Neural cell (in vitro differentiated cells): ENCODE measurements at regions not wholly inside any gene's neighbourhood (a gene's known extent, or its start where the extent isn't known, plus 50 kb on each side); places are given as distances from the start of the nearest gene placed in this dataset.

ENCODE experiments used
- H2AFZ ChIP-seq: fragments of 200-600, 300-800 bp; sonication (generic), shearing (Covaris generic); 2 replicates; pipeline ENCODE4 v1.6.0; 2014; ENCODE audit warnings: low read depth, mild to moderate bottlenecking, antibody characterized with exemption, low read length, moderate library complexity
- H3F3A ChIP-seq: fragments of 200-600 bp; shearing (Covaris generic); 2 replicates; pipeline ENCODE4 v1.6.1; 2016; ENCODE audit warnings: mild to moderate bottlenecking, moderate library complexity, mixed read lengths, antibody characterized with exemption, low read length; ENCODE audit not compliant: insufficient read depth, poor library complexity, severe bottlenecking
- H3K27ac ChIP-seq: fragments of 200-600, 300-800 bp; sonication (generic), shearing (Covaris generic); 2 replicates; pipeline ENCODE4 v1.5.1; 2014; ENCODE audit warnings: mild to moderate bottlenecking, low read length, moderate library complexity
- H3K27me3 ChIP-seq: fragments of 300-800, 200-600 bp; sonication (generic), shearing (Covaris generic); 2 replicates; pipeline ENCODE4 v1.6.0; 2014; ENCODE audit warnings: mild to moderate bottlenecking, low read depth, low read length, moderate library complexity; ENCODE audit not compliant: insufficient read depth
- H3K36me3 ChIP-seq: fragments of 300-800, 200-600 bp; sonication (generic), shearing (Covaris generic); 2 replicates; pipeline ENCODE4 v1.5.1; 2014; ENCODE audit warnings: mild to moderate bottlenecking, antibody characterized with exemption, low read length, moderate library complexity; ENCODE audit not compliant: insufficient read depth
- H3K4me2 ChIP-seq: fragments of 300-800, 200-600 bp; sonication (generic), shearing (Covaris generic); 2 replicates; pipeline ENCODE4 v1.6.0; 2014; ENCODE audit warnings: mild to moderate bottlenecking, low read length
- H3K4me3 ChIP-seq: fragments of 300-800, 200-600 bp; sonication (generic), shearing (Covaris generic); 2 replicates; pipeline ENCODE4 v1.5.1; 2014; ENCODE audit warnings: mild to moderate bottlenecking, low read length, moderate library complexity
- H3K79me2 ChIP-seq: fragments of 200-600 bp; shearing (Covaris generic); replicated peaks from 2 replicates; pipeline ENCODE4 v1.6.0; 2014; ENCODE audit warnings: mild to moderate bottlenecking, low read length, moderate library complexity; ENCODE audit not compliant: insufficient read depth
- H3K9ac ChIP-seq: fragments of 300-800, 200-600 bp; sonication (generic), shearing (Covaris generic); 2 replicates; pipeline ENCODE4 v1.6.1; 2016; ENCODE audit warnings: mild to moderate bottlenecking, low read length, mixed read lengths
- H3K9me2 ChIP-seq: fragments of 200-600 bp; shearing (Covaris generic); 2 replicates; pipeline ENCODE4 v1.6.1; 2016; ENCODE audit warnings: mild to moderate bottlenecking, low read length, mixed read lengths; ENCODE audit not compliant: insufficient read depth
- H3K9me3 ChIP-seq: fragments of 200-600, 300-800 bp; sonication (generic), shearing (Covaris generic); 2 replicates; pipeline ENCODE4 v1.6.1; 2016; ENCODE audit warnings: mild to moderate bottlenecking, mixed run types, low read length, moderate library complexity, mixed read lengths
- H4K20me1 ChIP-seq: fragments of 200-600 bp; shearing (Covaris generic); 2 replicates; pipeline ENCODE4 v1.6.1; 2016; ENCODE audit warnings: mild to moderate bottlenecking, mixed run types; ENCODE audit not compliant: insufficient read depth
- EP300 ChIP-seq: fragments of 450-650 bp; conservative IDR thresholded peaks from 2 replicates; pipeline ENCODE4 v1.6.1; 2014; ENCODE audit warnings: antibody characterized with exemption, mild to moderate bottlenecking, moderate library complexity; ENCODE audit not compliant: poor library complexity, severe bottlenecking
- EZH2 ChIP-seq: fragments of 200-600, 300-800 bp; shearing (Covaris generic), sonication (generic); IDR thresholded peaks from 2 replicates; pipeline ENCODE4 v1.6.1; 2014; ENCODE audit warnings: antibody characterized with exemption, low read length, borderline replicate concordance, mild to moderate bottlenecking; ENCODE audit not compliant: insufficient read depth, poor library complexity, severe bottlenecking
- MXI1 ChIP-seq: fragments of 450-650 bp; conservative IDR thresholded peaks from 2 replicates; pipeline ENCODE4 v1.6.1; 2014; ENCODE audit warnings: antibody characterized with exemption, mild to moderate bottlenecking; ENCODE audit not compliant: poor library complexity, severe bottlenecking
- POLR2AphosphoS5 ChIP-seq: IDR thresholded peaks from 2 replicates; pipeline ENCODE4 v1.6.1; 2012
- RAD21 ChIP-seq: fragments of 450-650 bp; conservative IDR thresholded peaks from 2 replicates; pipeline ENCODE4 v1.6.1; 2014; ENCODE audit warnings: antibody characterized with exemption, mild to moderate bottlenecking, moderate library complexity
- SMC3 ChIP-seq: fragments of 450-650 bp; conservative IDR thresholded peaks from 2 replicates; pipeline ENCODE4 v1.6.1; 2014; ENCODE audit warnings: antibody characterized with exemption, mild to moderate bottlenecking, moderate library complexity; ENCODE audit not compliant: poor library complexity
- TAF1 ChIP-seq: IDR thresholded peaks from 2 replicates; pipeline ENCODE4 v1.6.1; 2012; ENCODE audit warnings: low read depth
- TF ChIP-seq, protein P1 (sequence below): fragments of 450-650 bp; IDR thresholded peaks from 2 replicates; pipeline ENCODE4 v1.5.1; 2014; ENCODE audit warnings: antibody characterized with exemption, mild to moderate bottlenecking, moderate library complexity; ENCODE audit not compliant: poor library complexity, severe bottlenecking
- TF ChIP-seq, protein P2 (sequence below): IDR thresholded peaks from 2 replicates; pipeline ENCODE4 v1.6.1; 2012; ENCODE audit warnings: borderline replicate concordance

DNA sequence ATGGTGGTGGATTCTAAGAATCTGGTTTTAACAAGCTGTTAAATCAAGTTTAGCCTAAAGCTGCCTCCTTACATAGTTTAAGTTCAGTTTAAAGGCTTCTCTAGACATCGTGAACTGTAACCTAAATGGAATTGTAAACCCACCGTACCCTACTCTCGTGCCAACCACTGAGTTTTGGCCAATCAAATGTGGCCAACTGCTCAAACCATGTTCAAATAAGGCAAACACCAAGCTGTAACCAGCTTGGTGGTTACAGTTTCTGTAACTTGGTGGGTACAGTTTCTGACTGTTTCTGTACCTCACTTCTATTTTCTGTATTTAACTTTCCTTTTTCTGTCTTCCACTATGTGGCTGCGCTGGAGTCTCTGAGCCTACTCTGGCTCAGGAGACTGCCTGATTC is 131.9 kb upstream of the DDHD1 start:
- no peaks in the 10 kb centered on the region for H3K9me2 ChIP-seq
- no peak overlapping the region for H3K27ac ChIP-seq
- TF ChIP-seq EZH2, result no peak
- TF ChIP-seq SMC3, result no peak
- TF ChIP-seq MXI1, result no peak
- TF ChIP-seq, protein P1, sequence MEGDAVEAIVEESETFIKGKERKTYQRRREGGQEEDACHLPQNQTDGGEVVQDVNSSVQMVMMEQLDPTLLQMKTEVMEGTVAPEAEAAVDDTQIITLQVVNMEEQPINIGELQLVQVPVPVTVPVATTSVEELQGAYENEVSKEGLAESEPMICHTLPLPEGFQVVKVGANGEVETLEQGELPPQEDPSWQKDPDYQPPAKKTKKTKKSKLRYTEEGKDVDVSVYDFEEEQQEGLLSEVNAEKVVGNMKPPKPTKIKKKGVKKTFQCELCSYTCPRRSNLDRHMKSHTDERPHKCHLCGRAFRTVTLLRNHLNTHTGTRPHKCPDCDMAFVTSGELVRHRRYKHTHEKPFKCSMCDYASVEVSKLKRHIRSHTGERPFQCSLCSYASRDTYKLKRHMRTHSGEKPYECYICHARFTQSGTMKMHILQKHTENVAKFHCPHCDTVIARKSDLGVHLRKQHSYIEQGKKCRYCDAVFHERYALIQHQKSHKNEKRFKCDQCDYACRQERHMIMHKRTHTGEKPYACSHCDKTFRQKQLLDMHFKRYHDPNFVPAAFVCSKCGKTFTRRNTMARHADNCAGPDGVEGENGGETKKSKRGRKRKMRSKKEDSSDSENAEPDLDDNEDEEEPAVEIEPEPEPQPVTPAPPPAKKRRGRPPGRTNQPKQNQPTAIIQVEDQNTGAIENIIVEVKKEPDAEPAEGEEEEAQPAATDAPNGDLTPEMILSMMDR, result no peak
- TF ChIP-seq RAD21, result no peak
- no peak for TF ChIP-seq EP300
- TF ChIP-seq TAF1, result no peak
- no peak for TF ChIP-seq POLR2AphosphoS5
- TF ChIP-seq, protein P2, sequence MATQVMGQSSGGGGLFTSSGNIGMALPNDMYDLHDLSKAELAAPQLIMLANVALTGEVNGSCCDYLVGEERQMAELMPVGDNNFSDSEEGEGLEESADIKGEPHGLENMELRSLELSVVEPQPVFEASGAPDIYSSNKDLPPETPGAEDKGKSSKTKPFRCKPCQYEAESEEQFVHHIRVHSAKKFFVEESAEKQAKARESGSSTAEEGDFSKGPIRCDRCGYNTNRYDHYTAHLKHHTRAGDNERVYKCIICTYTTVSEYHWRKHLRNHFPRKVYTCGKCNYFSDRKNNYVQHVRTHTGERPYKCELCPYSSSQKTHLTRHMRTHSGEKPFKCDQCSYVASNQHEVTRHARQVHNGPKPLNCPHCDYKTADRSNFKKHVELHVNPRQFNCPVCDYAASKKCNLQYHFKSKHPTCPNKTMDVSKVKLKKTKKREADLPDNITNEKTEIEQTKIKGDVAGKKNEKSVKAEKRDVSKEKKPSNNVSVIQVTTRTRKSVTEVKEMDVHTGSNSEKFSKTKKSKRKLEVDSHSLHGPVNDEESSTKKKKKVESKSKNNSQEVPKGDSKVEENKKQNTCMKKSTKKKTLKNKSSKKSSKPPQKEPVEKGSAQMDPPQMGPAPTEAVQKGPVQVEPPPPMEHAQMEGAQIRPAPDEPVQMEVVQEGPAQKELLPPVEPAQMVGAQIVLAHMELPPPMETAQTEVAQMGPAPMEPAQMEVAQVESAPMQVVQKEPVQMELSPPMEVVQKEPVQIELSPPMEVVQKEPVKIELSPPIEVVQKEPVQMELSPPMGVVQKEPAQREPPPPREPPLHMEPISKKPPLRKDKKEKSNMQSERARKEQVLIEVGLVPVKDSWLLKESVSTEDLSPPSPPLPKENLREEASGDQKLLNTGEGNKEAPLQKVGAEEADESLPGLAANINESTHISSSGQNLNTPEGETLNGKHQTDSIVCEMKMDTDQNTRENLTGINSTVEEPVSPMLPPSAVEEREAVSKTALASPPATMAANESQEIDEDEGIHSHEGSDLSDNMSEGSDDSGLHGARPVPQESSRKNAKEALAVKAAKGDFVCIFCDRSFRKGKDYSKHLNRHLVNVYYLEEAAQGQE, result no peak
- no peaks in the 10 kb centered on the region for H4K20me1 ChIP-seq
- no peak overlapping the region for H2AFZ ChIP-seq
- H3F3A ChIP-seq, result no peaks in the 10 kb centered on the region
- H3K4me2 ChIP-seq, result no peak overlapping the region
- no peak overlapping the region for H3K4me3 ChIP-seq
- H3K27me3 ChIP-seq, result no peaks in the 10 kb centered on the region
- H3K9ac ChIP-seq, result no peak overlapping the region
- no peaks in the 10 kb centered on the region for H3K79me2 ChIP-seq
- no peaks in the 10 kb centered on the region for H3K9me3 ChIP-seq
- H3K36me3 ChIP-seq, result no peaks in the 10 kb centered on the region

DNA sequence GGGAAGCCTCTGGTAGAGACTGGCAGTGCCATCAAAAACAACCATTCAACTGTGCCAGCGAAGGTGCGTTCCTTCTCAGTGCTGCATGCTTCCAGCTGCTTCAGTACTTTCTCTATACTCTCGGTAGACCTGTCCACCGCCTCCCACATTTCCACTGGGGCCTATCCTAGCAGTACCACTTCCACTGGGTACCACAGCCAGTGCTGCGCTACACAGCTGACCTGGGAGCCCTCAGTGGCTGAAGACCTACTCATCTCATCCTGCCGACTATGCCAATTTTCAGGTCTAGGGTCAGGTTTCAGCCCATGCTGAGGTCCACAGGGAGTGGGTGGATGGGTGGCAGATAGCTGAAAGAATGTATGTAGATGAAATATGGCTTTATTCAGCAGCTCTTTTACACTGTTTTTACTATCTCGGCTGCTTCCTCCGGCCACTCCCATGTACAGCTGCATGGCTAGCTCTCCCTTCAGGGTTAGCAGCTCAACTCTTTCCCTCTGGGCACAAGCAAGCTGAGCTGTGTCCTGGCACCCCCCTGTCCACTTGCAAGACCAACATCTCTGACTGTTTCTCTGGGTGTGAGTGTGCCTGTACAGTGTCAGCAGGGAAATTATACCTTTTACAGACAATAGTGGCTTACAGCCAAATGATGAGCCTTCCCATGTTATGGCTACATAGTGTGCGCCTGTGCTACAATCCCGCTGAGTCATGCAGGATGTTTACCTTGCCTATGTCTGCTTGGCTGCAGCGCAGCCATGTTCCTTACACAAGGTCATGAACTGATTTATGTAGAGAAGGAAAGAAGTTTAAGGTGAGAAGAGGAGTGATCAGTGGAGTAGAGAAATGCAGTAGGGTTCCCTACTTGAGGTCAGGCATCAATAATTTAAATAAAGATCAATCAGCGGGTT is 125.7 kb upstream of the DDHD1 start:
- H3K27me3 ChIP-seq, result no peaks in the 10 kb centered on the region
- no peak overlapping the region for H2AFZ ChIP-seq
- no peak overlapping the region for H3K4me2 ChIP-seq

More for the DNA sequence above, 125.7 kb upstream of the DDHD1 start:
- Histone ChIP-seq H3K27ac (no peak overlapping the region), H3K79me2 (no peaks in the 10 kb centered on the region), H3K9me3 (no peaks in the 10 kb centered on the region), H4K20me1 (no peaks in the 10 kb centered on the region), H3F3A (no peaks in the 10 kb centered on the region), H3K36me3 (no peaks in the 10 kb centered on the region), H3K9ac (no peak overlapping the region), H3K9me2 (no peaks in the 10 kb centered on the region), H3K4me3 (no peak overlapping the region)
- no peak for TF ChIP-seq EP300
